PC-3 (cell line): ENCODE measurements at regions not wholly inside any gene's neighbourhood (a gene's known extent, or its start where the extent isn't known, plus 50 kb on each side); places are given as distances from the start of the nearest gene placed in this dataset.

Experiments used
- CTCF ChIP-seq: fragments of 300-600 bp; sonication (generic); conservative IDR thresholded peaks from 2 replicates; pipeline ENCODE4 v1.5.1; 2017; ENCODE audit warnings: antibody characterized with exemption, low read depth, mild to moderate bottlenecking, low read length
- EZH2 ChIP-seq: fragments of 300-600 bp; sonication (generic); IDR thresholded peaks from one replicate; pipeline ENCODE4 v1.6.1; 2017; ENCODE audit warnings: antibody characterized with exemption, mild to moderate bottlenecking, low read length; ENCODE audit not compliant: unreplicated experiment
- EZH2phosphoT487 ChIP-seq: fragments of 300-600 bp; sonication (generic); IDR thresholded peaks from 2 replicates; pipeline ENCODE4 v1.6.1; 2018; ENCODE audit warnings: mild to moderate bottlenecking, antibody characterized with exemption, low read length, borderline replicate concordance

- TF ChIP-seq EZH2phosphoT487 = no peak
- no peak for TF ChIP-seq CTCF
- no peak for TF ChIP-seq EZH2
These were observed 154.8 kb upstream of the APCDD1 start for GRCh38 chr18:10299643-10300042.
